Middle frontal gyrus (tissue), 1 donor: ENCODE measurements at regions not wholly inside any gene's neighbourhood (a gene's known extent, or its start where the extent isn't known, plus 50 kb on each side); places are given as distances from the start of the nearest gene placed in this dataset.

Experiments
- DNase-seq: peaks from one replicate; pipeline ENCODE4 v3.0.0-alpha.2; 2015; ENCODE audit warnings: low spot score; ENCODE audit errors: extremely low spot score

DNA sequence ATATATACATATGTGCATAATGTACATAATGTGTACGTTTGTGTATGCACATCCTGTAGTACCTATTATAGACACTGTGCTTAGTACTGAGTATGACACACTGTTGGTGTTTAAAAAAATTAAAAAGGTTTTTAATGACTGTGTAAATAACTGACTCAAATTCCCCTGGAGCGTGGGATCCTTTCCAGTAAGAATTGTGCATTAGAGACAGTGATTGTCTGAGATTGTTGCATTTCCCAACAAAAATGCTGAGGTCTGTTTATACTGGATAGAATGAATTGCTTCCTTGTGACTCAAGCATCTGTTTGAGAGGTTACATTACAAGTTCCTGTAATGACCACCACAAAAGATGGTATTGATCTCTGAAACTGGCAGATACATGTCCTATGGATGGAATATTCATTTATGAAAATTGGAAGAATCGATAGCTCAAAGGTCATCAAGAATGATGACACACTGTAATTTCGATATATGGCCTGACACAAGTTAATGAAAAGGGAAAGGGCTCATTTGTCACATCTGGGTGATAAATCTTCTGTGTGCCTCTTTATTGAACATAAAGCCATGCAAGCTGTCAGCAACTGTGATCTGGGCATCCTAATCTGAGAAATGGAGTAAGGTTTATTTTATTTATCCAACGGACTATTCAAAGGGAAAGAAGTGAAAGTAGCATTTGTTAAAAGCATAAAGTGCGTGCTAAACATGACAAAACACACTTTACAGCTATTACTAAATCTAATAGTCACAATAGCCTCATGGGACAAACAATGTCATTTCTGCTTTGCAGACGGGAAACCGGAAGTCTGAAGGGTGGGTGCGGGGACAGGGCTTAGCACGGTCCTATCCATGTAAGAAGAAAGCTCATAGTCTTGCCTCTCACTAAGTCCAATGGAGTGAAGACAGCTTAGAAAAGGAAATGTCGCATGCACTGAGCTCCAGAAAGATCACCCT is 228.8 kb downstream of the CDH11 start:
- DNase-seq: no peak

DNA sequence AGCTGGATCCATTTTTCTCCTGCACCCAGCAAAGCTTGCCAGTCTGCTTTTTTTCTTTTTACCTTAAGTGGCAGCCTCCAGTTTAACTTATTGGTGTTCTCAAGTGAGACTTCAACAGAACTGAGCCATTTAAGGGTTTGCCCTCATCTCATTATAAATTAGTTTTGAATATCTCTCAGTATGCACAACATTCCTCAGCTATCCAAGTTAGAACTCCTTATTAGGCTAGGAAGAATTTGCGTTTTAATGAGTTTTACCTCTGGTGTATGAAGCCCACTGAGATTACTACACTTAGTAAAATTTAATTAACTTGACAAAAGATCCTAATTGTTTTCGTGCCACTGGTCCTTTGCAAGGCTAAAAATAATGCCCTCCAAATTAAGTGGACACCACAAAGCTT is 232.4 kb downstream of the CDH11 start:
- no peak for DNase-seq

DNA sequence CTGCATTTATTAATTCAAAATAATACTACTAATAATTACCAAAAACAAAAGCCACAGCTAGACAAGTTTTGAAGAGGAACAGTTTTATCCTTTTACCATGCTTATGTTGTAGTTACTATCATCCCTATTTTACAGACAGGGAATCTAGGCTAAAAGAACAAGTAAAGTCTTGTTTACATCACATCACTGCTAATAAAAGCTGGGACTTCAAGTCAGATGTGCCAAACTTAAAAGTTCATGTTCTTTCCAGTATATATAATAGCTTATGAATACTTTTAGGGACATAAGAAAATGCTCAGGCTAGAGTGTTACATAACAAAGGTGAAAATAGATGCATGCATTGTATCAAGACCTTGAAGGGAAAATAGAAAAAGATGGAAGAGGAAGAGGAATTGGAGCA is 234.2 kb downstream of the CDH11 start:
- no peak for DNase-seq

DNA sequence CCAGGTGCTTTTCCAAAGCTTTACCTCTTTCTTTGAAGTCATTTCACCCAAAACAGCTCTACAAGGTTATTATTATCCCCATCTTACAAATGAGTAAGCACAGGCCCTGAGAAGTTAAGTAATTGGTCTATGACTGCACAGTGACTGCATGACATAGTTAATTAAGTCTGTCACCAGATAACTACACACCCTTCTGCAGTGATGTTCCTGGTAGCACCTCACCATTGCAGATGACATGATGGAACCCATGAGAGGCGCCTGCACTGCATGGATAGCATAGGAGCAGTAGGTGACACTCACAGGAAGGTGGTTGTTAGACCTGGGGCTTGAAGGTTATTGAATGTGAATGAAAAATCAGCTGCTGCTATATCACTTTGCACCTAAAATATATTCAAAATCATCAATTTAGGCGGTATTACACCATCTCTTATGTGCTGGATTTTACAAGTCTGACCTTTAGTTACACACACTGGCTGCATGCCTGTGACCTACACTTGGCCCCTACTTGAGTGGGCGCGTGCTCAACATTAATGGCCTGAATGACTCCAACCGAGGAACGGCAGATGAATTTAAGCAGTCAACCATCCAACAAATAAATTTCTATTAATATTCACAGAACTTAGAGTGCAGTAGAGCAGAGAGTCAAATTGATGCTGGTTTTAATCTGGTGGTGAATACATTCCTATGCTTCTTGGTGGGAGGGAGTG is 239.6 kb downstream of the CDH11 start:
- no peak for DNase-seq

DNA sequence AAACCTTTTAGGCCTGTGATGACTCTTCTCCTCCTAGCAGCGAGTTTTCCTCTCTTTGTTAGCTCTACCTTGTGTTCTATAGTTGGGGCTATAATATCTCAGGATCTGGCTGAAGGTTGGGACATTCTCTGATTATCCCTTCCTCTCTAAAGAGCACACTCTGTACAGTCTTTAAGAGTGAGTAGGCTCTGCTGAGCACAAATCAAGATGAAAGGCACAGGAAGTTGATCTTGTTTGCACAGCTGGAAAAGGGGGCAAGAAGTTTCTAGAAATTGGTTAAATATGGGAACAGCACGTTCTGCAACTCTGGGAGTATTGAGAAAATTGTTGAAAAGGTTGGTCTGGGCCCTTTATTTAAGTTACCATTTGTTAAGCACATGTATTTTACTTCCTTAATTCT is 240.9 kb downstream of the CDH11 start:
- DNase-seq: no peak

DNA sequence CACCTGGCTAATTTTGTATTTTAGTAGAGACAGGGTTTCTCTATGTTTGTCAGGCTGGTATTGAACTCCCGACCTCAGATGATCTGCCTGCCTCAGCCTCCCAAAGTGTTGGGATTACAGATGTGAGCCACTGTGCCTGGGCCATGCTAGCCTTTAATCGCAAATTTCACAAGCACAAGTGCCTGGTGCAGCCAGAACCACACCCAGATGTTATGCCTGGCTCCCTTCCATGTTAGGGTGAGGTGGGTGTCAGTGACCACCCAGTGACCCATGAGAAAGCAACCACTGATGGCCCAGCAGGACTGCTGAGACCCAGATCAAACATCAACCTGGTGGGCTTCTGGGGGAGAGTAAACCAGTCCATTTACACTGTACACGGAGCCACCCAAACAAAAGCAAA is 241.9 kb downstream of the CDH11 start:
- DNase-seq: no peak

DNA sequence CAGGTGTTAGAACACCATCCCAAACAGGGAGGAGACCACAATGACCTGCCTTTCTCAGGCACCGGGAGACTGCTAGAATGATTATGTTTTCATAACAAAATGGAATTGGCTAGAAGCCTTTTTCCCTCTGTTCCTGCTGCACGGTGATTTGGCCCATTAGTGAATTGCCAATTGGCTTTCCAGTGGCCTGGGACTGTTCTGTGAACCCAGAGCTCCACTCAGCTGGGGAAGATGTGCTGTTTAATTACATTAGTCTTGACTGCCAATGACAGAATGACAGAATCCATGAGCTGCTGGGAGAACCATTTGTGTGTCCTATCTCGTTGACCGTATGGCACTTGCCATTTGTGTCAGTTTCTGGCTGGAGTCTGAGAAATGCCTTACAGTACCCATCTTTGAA is 242.9 kb downstream of the CDH11 start:
- DNase-seq: no peak

DNA sequence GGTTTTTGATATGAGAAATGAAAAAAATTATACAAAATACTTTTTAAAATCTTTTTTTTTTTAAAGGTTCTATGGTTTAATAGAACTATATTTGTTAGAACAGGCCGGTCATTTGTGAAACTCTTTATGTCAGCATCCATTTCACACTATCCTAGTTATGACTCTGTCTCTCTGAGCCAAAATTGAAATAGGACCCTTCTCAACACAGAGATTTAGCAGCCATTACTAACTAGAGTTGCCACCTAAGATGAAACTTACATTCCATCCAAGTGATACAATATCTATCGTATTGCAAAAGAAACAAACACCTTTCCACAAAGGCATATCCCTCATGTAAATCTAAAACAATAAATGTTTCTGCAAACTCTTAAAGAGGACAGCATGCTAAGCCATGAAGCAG is 249.8 kb downstream of the CDH11 start:
- no peak for DNase-seq

DNA sequence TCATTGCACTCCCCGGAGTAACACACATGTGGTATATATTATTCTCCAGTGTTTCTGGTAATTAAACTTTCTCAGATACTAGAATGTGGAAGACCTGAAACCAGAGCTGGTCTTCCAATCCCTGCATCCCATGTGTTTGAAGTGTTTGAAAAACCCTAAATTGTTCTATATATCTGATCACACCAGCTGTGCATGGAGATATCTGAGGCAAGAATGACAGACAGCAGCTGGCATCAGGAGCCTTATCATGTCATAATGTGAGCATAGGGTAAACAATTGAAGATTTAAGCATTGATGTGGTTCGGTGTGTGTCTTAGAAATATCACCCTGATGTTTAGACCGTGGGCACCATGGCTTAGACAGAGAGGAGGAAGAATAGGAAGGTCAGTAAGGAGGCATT is 251.0 kb downstream of the CDH11 start:
- no peak for DNase-seq

DNA sequence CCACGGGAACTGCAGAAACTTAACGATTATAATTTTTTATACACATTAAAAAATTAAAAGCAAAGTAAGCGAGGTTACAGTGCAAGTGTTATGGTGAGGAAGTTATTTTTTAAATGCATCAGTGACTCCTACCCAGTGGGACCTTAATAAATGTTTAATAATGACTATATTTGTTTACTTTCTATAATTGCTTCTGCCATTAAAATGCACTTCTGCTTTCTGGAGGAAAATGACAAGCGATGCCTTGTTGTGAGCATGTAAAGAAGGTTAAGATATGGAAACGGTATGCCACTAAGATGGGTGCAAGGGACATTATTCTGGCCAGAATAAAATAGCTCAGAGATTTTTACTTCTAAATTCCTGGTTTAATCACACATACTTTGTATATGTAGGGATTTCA is 252.1 kb downstream of the CDH11 start:
- no peak for DNase-seq

DNA sequence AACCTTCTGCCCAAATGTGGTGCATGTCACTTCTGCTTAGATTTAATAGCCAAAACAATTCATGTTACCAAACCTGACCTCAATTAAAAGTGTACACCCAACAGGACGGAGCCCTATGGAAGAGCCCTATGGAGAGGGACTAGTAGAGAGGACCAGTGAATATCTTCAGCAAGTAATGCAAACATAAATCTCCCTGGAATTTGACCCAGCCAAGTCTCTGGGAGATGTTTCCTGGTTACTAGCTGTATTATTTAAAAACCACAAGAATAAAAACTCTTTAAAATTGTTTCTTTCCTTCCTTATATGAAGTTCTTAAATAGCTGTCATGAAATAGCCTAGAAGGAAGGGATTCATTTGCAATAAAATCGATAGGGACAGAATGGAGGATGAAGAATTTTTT is 255.8 kb downstream of the CDH11 start:
- no peak for DNase-seq

DNA sequence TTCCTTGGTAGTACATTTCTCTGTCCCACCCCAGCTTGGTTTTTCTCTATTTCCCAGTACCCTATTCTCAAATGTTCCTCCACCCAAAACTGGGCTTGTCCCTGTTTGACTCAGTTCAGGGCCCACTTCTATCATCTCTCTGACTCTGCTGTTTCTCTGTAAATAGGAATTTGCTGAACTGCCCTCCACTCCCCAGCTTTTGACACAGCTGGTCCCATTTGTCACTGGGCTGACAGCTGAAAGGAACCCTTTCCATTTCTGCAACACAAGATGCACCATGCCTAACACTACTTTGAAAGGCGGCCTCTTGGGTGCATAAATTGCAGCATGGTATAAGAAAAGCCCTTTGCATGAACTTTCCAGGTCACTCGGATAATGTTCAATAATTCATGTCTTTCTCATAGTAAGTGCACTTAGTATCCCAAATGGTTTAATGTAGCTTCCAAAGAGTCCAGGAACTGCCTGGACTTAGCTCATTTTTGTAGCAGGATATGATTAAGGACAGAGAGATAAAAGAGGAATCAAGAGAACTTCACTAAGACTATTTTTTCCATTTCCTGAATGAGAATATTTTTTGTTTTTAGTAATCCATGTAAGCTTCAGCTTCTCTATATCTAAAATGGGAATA is 256.7 kb downstream of the CDH11 start:
- no peak for DNase-seq

DNA sequence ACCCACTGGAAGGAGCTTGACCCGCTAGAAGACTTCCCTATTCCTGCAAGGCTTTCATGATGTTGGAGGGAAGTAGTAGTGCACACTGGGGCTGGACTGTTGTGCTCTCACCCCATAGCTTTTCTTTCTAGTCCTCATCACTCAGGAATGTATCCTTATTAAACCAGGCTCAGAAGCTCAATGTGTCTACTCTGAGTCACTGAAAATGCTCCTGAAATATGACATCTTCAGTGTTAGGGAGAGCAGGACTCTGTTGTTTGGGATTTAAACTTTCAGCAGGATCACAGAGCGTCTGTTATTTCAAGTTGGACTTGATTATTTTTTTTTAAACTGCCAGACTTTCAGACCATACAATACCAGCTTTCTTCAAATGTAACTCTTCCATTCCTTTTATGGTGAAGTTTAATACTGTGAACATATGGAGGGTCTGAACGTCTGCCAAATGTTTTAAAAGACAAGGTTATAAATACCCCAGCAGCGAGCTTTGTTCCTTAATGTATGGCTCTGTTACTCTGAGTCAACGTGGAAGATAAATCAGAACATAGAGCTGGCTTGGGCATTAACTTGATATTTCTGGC is 257.5 kb downstream of the CDH11 start:
- peak; percentile 29 for DNase-seq

DNA sequence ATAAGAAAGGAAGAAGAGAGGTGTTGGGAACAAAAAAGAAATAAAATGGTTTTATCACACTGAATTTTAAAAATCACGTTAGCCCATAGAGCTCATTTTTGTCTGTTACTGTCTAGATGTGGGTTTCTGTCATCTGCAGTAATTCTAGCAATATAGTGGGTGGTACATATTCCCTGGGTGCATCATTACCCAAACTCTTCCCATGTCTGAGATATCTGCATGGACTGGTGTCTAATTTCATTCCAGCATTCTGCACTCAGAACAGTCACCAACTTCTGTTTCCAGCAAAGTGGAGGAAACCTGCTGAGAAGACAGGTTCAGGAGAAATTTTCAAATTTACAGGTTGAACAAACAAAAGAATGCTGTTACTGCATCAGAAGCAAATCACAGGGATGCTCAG is 263.8 kb downstream of the CDH11 start:
- DNase-seq: no peak

DNA sequence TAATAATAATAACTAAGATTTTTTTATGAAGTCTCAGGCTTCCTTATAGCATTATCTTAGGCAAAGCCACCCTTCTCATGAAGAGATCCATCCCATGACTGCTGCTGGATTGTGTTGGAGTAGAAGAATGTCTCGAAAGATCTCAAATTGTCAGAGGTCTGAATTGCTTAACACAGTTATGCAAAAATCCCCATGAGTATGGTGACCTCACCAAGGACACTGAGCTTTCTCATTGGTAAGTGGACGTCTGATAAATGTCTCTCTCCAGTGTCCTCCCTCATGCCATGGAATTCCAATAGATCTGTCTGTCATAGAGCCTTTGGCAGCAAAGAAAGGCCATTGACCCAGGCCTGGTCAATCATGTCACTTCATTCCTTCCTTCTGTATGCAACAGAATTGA is 264.5 kb downstream of the CDH11 start:
- DNase-seq: no peak

DNA sequence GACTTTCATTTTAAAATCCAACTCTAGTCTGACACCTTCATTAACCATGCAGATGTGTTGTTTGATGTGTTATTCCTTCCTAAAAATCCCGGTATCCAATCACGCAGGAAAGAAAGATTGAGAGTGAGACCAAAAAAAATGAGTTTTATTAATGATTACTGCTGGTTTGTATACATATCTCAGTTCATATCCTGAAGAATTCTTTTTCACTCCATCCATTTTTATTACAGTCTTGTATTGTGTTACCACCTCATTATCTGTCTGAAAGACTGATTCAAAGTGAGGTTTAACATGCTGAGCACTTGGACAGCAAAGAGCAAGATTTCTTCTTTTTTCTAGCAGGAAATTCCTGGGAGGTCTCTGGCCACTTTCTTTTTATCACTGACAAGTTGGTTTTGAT is 268.3 kb downstream of the CDH11 start:
- no peak for DNase-seq

DNA sequence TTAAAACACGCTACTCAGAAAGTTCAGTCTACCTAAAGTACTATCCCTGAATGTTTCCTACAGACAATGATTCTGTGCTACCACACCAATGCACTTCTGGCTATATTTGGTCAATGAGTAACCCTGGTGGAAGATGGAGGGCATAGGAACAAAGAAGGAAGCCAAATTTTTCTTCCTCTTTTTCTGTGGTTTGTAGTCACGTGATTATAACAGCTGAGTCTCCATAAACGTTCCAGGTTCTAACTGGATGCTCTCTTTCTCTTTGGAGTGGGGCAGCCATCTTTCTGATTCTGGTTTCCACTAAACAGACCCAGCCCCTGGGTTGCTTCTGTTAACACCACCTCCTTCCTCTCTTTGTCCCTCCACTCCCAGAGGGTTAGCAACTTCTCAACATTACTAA is 274.9 kb downstream of the CDH11 start:
- no peak for DNase-seq

DNA sequence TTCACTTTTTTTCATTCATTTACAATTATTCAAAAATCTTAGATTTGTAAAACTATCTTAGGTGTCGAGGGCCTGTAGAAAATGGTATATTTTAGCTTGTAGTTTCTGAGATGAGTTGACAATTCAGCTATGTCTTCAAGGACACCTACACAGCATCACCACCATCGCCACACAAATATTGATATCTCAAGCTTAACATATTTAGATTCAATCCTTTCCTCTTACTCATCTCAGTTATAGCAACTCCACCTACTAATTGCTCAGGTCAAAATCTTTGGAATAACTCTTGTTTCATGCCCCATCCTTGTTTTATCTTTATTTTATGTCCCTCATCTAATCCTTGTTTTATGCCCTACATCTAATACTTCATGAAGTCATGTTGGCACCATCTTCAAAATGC is 276.8 kb downstream of the CDH11 start:
- DNase-seq: no peak

DNA sequence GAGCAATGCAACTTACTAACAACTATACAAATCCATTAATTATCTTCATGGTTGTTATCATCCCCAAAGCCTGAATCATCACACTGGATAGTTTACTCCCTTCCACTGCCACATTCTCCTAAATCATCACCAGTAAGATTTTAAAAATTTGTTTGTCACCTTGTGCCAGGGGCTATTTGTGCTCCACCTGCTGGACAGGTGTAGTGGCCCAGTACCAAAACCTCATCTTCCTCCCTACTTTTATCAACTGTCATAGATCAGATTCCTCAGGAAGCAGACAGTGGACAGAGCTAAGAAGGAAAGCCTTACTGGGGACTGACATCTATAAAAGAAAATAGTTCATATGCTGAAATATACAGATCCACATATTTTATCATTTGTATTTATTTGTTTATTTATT is 280.4 kb downstream of the CDH11 start:
- no peak for DNase-seq

DNA sequence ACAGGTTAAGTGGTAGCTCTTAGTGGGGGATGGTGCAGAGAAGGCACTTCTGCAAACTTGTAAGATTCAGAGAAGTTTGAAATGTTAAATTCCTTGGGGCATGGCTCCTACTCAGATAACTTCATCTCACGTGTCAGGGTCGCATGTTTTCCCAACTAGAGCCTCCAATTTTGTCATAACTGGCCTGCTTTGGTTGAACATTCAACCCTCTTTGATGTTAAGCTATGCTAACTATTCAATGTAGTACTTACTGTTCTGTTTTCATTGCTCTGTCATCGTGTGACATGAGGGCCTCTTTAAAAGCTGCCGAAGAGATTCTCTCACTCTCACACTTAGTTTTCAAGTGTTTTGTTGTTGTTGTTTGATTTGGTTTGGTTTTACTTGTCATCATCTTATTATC is 280.8 kb downstream of the CDH11 start:
- no peak for DNase-seq

DNA sequence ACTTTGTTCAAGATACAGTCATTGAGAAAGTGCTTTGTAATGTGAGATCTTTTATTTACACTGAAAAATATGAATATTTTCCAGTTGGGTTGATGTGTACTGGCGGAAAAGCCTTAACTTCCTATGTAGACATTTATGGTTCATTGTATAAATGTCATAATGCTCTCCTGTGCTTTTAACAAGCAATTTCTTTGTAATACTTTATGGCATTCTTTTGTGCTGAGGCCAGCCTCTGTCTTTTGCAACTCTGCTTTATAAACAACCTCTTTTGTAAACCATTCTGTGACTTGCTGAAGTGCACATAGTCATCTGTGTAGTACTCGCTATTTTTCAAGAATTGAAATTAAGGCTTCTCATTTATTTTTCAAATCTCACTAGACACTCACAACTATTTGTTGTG is 291.2 kb downstream of the CDH11 start:
- DNase-seq: no peak

DNA sequence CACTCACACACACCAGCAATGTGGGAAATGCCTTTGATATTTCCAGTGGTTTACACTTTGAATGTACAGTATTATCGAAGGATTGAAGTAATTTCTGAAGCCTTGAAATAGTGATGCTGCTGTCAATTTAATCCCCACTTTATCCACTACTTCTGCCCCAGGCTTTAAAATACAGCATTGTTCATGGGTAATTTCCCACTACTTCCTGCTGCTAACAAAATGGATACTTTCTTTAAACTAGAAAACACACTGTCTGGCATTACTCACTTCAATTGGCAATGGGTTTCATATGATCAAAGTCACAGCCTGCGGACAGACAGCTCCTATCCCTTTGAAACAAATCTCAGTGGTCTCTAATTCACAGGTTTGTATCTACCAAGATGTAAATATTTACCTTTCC is 292.2 kb downstream of the CDH11 start:
- no peak for DNase-seq
